22Rv1 (cell line): ENCODE measurements at regions not wholly inside any gene's neighbourhood (a gene's known extent, or its start where the extent isn't known, plus 50 kb on each side); places are given as distances from the start of the nearest gene placed in this dataset.

ENCODE experiments used
- ZFX ChIP-seq: fragments of 450-650 bp; IDR thresholded peaks from 2 replicates; pipeline ENCODE4 v1.6.1; 2017; ENCODE audit warnings: antibody characterized with exemption, borderline replicate concordance
- TF ChIP-seq, protein P1 (sequence below): fragments of 450-650 bp; IDR thresholded peaks from 2 replicates; pipeline ENCODE4 v1.5.1; 2017; ENCODE audit warnings: mild to moderate bottlenecking

- TF ChIP-seq, protein P1, sequence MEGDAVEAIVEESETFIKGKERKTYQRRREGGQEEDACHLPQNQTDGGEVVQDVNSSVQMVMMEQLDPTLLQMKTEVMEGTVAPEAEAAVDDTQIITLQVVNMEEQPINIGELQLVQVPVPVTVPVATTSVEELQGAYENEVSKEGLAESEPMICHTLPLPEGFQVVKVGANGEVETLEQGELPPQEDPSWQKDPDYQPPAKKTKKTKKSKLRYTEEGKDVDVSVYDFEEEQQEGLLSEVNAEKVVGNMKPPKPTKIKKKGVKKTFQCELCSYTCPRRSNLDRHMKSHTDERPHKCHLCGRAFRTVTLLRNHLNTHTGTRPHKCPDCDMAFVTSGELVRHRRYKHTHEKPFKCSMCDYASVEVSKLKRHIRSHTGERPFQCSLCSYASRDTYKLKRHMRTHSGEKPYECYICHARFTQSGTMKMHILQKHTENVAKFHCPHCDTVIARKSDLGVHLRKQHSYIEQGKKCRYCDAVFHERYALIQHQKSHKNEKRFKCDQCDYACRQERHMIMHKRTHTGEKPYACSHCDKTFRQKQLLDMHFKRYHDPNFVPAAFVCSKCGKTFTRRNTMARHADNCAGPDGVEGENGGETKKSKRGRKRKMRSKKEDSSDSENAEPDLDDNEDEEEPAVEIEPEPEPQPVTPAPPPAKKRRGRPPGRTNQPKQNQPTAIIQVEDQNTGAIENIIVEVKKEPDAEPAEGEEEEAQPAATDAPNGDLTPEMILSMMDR = no peak
- TF ChIP-seq ZFX = no peak
These were observed 56.2 kb upstream of the RPL38 start for GRCh38 chr17:74147056-74147835.
